HG03066 (cell line): ENCODE measurements at regions not wholly inside any gene's neighbourhood (a gene's known extent, or its start where the extent isn't known, plus 50 kb on each side); places are given as distances from the start of the nearest gene placed in this dataset.

ENCODE experiments used
- ATAC-seq: cut with Tn5 transposase; IDR thresholded peaks from one replicate; pipeline ENCODE4 v1.9.1; 2021; ENCODE audit warnings: low read depth; ENCODE audit not compliant: unreplicated experiment

DNA sequence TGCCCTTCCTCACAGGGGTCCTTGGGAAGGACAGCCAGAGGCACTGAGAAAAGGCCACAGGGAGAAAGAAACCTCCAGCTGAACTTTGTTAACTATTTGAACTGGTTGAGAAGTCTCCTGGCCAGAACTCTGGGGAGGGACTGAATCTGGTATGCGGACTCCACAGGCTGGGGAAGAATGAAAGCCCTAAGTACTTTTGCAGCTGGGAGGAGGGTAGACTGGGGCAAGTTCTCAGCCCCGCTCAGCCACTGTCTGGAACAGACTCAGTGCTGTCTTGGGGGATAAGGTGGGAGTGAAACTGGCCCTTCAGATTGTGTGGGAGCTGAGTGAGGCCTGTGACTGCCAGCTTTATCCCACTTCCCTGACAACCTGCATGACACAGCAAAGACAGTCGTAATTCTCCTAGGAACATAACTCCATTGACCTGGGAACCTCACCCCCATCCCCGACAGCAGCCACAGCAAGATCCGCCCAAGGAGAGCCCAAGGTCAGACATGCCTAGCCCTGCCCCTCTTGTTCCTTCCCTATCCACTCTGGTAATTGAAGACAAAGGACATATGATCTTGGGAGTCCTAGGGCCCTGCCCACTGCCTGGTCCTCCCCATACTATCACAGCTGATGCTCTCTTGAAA is 475.1 kb upstream of the CNTN5 start:
- ATAC-seq, result no peak

DNA sequence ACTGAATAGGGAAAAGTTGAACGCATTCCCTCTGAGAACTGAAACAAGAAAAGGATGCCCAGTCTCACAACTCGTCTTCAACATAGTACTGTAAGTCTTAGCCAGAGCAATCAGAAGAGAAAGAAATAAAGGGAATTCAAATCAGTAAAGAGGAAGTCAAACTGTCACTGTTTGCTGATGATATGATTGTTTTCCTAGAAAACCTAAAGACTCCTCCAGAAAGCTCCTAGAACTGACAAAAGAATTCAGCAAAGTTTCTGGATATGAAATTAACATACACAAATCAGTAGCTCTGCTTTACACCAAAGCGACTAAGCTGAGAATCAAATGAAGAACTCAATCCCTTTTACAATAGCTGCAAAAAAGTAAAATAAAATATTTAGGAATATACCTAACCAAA is 471.2 kb upstream of the CNTN5 start:
- ATAC-seq, result no peak

DNA sequence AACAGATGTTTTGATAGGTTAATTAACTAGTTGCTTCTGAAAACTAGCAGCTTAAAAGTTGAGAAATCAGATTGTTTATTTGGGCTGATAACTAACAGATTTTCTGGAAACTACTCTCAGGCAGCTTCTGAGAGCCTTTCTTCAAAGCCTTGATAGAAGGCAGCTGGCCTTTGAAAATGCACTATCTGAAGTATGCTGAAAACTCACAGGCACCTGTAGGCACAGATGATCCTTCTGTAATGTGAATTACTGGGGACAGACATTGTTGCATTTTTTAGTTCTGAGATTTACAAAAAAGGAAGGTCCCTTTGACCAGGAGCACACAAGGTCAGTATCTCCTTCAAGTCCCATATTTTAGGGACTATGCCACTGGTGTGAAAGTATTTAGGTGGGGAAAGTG is 460.8 kb upstream of the CNTN5 start:
- no peak for ATAC-seq

DNA sequence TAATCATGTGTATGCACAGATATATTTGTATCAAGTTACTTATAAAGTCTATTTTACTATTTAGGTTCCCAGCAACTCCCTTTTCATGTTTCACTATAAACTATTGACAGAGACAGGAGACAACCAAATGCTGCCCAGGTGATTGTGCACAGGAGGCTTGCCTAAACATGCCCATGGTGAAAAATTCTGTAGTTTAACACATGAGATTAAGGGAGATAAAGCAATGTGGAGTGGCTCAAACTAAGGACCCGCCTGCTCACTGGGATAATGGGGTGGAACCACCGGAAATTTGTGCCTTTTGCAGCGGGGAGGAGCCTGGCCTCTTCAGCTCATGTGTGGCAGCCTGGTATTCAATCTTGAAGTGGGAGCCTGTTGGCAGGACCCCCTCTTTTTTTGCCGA is 459.5 kb upstream of the CNTN5 start:
- no peak for ATAC-seq

DNA sequence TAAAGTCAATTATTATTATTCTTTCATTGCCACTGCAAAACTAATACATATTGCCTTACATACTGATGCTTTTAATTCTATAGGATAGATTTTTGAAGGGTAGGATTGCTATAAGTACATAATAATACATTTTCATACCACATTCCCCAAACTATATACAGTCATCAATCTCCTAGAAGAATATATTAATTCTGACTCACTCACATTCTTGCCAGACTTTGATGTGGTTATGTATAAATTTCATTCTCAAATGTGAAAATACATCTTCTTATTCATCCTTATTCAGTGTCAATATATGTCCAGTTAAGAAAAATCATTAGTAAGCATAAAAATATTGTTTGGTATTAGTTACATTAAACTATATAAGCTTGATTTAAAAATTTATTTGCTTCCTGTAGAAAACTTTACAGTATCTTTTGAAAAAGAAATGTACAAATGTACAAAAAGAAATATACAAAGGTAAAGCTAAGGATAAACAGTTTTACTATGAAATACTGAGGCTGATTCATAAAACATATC is 458.8 kb upstream of the CNTN5 start:
- ATAC-seq, result no peak

DNA sequence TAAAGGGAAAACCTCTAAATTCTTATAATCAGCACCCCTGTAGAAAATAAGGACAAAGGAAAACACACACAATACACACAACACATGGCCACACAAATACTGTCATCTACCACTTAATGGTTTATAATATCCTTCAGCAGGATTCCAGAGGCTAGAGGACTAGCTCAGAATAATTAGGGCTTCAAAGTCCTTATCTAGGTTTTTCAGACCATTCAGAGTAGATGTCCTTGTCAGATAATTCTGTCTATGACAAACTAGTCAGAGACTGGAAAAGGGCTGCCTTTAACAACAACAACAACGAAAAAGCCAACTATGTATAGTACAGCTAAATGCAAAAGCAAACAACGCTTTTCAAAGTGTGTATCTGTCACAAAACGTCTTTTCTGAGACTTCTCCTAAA is 456.5 kb upstream of the CNTN5 start:
- ATAC-seq, result no peak

DNA sequence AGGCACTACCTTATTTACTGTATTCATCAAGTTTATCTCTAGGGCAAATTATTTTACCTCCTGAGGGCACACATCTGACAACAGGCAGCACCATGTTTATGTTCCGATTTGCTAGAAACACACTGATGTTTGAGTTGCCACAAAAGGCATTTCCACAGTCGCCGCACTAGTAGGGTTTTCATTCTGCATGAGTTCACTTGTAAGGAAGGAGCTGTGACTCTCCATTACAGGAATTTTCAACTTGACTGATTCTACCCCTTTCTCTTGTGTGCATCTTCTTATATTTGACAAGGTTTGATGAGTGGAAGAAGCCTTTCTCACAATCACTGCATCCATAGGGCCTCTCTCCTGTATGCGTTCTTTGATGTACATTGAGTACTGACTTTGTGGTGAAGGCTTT is 455.9 kb upstream of the CNTN5 start:
- no peak for ATAC-seq

DNA sequence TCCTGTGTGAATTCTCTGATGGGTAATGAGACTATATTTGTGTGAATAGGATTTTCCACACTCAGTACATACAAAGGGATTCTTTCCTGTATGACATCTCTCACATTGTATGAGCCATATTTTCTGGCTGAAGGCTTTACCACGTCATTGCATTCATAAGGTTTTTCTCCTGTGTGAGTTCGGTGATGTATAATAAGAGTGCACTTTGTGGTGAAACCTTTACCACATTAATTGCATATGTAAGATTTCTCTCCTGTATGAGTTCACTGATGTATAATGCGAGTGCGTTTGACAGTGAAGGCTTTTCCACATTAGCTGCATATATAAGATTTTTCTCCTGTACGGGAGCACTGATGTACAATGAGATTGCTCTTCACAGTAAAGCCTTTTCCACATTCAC is 455.4 kb upstream of the CNTN5 start:
- ATAC-seq, result no peak

DNA sequence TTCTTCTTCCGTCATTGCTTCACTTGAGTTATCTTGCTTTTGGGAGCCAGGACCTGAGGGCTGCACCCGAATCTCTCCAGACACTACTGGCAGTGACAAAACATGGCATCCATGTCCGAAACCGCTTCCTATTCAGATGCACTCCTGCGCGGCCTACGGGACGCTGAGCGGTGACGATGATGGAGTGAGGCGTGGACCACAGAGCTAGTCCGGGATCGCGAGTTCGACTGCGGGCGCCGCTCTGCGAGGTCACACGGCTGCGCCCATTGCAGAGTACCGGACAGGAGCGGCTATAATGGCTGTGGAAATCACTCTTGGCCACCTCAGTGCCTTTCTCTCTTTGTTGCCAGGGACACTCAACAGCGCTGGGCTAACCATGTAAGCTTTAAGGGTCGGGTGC is 453.8 kb upstream of the CNTN5 start:
- ATAC-seq, result no peak

DNA sequence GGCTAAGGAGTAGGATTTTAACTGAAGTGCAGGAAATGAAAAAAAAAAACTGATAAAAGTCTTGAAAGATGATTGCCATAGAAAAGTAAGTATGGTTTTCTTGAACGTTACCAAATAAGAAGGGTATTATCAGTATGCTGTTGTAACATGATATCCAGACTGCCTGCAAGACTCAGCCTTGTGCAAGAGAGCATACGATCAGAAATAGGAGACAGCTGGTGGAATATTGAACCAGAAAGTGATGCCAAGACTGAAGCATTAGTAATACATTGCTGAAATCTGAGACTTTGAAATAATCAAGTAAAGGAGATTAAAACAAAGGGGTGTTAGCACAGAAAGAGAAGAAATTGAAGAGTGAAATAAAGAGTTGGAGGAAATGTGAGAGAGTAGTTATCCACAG is 452.7 kb upstream of the CNTN5 start:
- ATAC-seq, result no peak

DNA sequence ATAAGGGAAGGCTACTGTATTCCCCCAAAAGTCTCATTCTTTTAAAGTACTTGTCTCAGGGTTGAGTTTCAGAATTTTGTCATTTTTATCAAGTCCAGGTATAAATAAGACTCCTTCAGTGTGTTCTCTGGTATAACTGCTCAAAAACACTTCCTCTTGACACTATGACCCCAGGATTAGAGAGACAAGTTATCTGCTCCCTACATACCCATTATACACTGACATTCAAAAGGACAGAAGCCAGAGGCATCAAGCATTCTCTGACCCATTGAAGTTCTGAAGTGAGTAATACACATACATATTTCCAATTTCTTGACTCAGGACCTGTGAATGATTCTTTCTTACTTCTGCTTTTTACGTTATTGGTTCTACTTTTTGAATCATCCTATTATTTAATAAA is 447.8 kb upstream of the CNTN5 start:
- ATAC-seq, result no peak

DNA sequence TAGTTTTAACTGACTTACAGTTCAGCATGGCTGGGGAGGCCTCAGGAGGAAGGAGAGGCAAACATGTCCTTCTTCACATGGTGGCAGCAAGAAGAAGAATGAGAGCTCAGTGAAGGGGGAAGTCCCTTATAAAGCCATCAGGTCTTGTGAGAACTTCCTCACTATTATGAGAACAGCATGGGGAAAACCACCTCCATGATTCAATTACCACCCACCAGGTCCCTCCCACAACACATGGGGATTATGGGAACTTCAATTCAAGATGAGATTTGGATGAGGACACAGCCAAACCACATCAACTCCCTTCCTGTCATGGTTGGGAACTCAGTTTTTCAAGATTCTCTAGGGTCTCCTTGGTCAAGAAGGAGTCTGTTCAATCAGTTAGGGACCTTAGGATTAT is 432.9 kb upstream of the CNTN5 start:
- ATAC-seq, result no peak

DNA sequence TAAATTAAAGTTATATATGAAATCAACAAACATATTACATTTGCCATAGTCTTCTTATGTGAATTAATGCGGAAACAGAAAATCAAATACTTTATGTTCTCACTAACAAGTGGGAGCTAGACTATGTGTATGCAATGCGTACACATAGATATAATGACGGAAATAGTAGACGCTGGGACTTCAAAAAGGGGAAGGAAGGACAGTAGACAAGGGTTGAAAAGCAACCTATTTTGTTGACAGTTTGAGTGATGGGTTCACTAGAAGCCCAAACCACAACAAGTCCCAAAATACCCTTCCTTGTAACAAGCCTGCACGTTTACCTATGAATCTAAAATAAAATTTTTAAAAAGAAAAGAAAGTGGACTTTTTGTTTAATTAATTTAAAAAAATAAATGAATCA is 430.8 kb upstream of the CNTN5 start:
- ATAC-seq, result no peak

DNA sequence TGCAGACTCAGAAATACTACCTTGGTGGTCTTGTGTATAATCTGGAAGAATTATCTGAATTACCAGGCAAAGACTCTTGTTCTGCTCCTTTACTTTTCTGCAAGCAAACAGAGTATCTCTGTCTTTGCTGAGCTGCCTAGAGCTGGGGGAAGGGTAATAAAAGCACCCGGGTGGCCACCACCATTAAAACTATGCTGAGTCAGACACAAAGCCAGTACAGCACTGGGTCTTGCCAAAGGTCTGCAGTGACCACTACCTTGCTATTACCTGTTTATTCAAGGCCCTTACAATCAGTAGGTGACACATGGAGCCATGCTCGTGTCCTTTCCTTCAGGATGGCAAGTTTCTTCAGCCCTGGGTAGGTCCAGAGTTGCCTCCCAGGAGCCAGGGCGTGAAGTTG is 420.6 kb upstream of the CNTN5 start:
- ATAC-seq, result no peak

DNA sequence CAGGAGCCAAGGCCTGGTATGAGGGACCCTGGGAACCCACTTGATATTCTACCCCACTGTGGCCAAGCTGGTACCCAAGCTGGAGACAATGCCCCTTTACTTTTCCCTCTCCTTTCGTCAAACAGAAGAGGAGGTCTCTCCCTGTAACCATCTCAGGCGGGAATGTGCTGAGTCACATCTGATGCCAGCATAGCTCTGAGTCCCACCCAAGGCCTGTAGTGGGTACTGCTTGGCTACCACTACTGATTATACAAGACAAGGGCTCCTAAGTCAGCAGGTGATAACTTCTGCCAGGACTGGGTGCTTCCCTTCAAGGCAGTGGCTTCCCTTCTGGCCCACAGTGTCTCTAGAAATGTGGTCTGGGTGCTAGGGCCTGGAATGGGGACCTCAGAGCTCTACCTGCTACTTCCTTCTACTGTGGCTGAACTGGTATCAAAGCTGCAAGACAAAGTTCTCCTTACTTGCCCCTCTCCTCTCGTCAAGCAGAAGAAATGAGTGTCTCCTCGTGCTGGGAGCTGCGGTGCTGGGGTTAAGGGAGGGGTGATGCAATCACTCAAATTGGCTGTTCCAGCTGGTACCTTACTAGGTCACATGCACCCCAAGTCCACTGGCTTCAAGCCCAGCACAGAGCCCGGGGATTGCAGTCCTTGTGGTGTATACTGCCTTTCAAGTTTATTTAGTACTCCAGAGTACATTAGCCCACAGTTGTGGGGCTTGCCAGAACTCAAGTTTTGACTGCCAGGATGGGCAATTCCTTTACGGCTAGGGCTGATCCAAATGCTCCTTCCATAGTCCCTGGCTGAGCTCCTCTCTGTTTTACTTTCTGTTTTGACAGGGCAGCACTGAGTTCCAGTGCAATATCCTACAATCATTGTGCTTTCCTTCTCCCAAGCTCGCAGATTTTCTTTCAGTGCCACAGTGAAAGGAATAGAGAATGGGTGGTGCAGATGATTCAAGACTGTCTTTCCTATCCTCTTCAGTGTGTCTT is 419.7 kb upstream of the CNTN5 start:
- no peak for ATAC-seq

DNA sequence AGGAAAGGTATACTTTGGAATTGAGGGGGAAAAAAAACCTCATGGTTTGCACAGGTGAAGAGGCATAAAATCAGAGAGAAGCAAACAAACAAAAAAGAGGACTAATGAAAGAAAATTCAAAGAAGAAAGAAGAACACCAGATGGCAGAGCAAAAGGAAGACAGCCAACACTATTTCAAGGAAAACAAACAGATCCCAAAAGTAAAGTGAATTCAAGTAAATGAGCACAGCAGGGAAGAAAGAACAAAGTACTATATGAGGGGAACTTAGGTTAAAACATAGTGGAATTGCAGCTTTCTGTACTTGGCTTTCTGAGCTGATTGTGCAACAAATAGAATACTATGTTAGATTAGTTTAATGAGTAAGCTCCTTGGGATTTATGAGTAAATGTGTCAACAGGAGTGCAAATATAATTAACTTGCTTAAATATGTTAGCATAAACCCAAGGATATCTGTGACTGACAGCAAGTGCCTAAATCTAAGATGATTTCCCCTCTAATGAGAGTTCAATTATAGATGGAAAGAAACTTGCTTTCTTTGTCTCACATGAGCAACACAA is 404.6 kb upstream of the CNTN5 start:
- no peak for ATAC-seq

DNA sequence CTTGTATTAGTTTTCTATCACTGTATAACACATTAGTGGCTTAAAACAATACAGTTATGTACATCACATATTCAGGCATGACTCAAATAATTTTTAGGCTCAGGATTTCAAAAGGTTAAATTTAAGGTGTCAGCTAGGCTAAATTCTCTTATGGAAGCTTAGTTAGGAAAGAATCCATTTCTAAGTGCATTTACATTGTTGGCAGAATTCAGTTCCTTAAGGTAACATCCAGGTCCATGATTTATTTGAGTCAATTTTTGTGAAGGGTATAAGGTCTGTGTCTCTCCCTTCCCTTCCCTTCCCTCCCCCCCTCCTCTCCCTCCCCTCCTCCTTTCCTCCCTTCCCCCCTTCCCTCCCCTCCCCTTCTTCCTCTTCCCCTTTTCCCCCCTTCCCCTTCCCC is 399.0 kb upstream of the CNTN5 start:
- ATAC-seq, result no peak

DNA sequence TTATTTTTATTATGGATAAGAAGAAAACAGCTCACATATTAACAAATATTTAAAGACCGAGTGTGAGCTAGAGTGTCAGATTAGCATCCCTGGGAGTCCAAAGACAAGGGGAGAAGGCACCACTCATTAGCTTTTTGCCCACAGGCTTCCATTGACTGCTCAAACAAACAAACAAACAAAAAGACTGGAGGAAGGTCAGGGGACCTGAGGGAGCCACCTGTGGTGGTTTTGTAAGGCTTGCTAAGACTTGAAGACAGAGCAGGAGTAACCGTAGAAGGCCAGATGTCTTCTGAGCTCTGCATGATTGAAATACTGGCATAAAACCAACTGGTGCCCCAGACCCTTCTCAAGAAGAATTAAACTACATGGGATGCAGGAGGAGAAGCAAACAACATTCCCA is 395.2 kb upstream of the CNTN5 start:
- ATAC-seq, result no peak

DNA sequence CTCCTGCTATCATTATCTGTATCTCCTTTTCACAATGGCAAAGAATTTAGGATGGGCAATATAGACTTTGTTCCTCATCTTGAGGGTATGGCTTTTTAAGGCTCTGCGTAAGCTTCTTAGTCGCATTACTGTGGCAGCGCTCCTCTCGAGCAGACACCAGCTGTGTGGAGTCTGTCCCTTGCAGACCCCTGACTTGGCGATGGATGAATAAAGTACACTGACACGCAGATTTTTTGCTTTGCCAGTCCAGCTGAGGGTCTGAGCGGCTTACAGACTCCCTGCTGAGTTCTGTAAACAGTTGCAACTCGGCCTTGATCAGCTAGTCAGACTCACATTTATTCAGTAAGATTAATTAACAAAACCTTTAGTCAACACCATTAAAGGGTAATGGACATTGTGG is 390.0 kb upstream of the CNTN5 start:
- ATAC-seq, result no peak

DNA sequence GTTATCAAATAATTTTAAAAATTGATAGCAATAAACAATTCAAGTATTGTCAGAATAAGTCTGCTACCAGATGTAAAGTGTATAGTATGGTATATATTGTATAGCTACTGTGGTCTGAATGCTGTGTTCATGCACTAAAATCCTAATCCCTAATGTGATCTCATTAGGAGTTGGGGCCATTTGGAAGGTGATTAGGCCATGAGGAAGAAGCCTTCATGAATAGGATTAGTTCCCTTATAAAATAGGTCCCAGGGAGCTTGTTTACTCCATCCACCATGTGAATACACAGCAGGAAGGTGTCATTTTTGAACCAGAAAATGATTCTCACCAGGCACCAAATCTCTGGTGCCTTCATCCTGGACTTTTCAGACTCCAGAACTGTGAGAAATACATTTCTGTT is 363.0 kb upstream of the CNTN5 start:
- ATAC-seq, result no peak

DNA sequence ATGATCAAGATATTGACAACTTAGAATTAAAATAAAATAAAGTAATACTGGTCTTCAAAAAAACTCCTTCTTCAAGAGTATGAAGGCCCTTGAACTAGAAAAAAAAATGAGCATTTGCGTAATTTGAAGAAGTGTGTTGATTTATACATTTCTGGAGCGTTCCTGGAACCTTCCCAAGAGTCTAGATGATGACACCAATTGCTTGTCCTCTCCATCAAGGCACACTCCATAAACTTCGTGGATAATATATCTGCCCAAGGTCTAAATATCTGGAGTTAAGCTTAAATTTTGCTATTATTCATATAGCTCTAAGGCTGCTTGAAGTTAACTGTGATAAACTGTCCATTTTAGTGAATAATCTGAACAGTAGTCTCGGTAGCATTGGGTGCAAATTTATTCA is 361.3 kb upstream of the CNTN5 start:
- ATAC-seq, result no peak

DNA sequence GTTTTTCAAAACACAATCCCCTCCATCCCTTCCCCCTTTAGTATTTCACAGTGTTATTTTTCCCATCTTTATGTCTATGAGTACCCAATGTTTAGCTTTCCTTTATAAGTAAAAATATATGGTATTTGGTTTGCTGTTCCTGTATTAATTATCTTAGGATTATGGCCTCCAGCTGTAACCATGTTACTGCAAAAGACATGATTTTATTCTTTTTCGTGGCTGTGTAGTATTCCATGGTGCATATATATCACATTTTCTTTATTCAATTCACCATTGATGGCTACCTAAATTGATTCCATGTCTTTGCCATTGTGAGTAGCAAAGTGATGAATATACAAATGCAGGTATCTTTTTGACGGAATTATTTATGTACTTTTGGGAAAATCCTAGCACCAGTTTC is 346.4 kb upstream of the CNTN5 start:
- ATAC-seq, result no peak
